ENCODE measurements at regions not wholly inside any gene's neighbourhood (a gene's known extent, or its start where the extent isn't known, plus 50 kb on each side); places are given as distances from the start of the nearest gene placed in this dataset.
"Not testable (repeated sequence)": the region's sequence is repeated elsewhere in the genome, so short reads cannot be mapped to it uniquely, and the experiment has no call there.

DNA sequence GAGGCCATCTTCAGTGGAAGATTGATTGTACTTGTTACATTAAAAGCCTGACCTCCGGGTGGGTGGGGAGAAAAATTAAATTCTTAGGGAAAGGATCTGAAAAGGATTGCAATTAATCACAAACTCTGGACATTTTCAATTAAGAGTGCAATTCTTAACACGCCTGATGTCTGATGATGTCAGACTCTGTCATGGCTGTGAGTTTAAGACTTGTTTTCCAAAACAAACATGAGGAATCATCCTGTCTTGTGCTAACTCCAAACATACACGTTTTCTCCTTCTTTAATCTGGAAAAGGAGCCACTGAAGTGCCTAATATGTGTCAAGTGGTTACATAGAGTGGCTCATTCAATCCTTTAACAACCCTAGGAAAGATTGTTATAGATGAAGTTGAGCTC is 60.4 kb upstream of the SMIM23 start:
- DNase-seq = no peak

GRCh38 chr5:171726819-171727218 is 58.8 kb upstream of the SMIM23 start:
- not testable (repeated sequence) for DNase-seq

- DNase-seq = no peak
Observed at GRCh38 chr5:171728686-171729085, 56.9 kb upstream of the SMIM23 start.
